Dermis blood vessel endothelial cell (primary cell): ENCODE measurements at regions not wholly inside any gene's neighbourhood (a gene's known extent, or its start where the extent isn't known, plus 50 kb on each side); places are given as distances from the start of the nearest gene placed in this dataset.

Source experiments
- DNase-seq: peaks from one replicate; pipeline ENCODE4 v3.0.0; 2010

DNA sequence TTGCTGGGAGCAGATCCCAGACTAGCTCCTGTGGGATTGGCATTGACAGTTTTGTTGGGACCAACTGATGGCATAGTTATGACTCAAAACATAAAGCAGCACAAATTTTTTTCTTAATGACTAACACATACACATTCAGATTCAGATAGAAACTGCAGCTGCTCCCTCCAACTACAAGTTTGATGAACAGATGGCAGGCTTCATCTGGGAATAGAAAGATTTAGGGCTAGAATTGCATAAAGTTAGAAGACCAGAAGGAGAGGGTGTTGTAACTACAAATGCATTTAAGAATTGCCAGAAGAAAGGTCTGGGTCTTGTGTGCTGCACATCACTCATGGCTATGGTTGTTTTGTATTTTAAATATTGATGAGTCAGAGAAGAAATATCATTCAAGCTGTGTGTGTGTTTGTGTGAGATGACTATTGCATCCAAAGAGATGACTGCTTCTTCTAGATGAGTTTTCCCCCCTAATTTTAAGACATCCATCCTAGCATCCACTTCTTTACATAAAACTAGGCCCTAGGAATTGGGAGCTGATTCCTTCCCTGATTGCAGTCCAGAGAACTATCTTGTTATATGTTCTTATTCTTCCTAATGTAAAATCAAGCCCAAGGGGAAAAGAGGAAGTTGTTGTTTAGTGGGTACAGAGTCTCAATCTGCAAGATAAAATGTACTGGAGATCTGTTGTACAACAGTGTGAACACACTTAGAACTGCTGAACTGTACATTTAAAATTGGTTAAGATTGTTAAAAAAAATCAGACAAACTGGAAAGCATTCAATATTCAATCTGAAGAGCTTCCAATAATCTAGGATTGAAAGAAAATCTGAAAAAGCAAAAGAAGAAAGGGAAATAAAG lies 175.1 kb downstream of the PARM1 start:
- no peak for DNase-seq

DNA sequence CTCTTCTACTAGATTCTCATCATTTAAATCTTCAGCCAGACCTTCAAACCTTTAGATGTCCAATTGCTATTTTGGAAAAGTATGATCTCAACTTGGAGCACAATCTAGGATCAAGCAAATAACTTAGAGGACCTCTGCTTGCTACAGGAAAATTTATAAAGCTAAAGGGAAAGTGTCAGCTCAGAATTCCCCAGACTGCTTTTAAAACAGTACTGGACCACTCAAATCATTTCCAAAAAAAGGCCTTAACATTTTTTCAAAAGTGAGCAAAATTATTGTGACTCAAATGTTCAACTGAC lies 169.8 kb downstream of the PARM1 start:
- DNase-seq = no peak

DNA sequence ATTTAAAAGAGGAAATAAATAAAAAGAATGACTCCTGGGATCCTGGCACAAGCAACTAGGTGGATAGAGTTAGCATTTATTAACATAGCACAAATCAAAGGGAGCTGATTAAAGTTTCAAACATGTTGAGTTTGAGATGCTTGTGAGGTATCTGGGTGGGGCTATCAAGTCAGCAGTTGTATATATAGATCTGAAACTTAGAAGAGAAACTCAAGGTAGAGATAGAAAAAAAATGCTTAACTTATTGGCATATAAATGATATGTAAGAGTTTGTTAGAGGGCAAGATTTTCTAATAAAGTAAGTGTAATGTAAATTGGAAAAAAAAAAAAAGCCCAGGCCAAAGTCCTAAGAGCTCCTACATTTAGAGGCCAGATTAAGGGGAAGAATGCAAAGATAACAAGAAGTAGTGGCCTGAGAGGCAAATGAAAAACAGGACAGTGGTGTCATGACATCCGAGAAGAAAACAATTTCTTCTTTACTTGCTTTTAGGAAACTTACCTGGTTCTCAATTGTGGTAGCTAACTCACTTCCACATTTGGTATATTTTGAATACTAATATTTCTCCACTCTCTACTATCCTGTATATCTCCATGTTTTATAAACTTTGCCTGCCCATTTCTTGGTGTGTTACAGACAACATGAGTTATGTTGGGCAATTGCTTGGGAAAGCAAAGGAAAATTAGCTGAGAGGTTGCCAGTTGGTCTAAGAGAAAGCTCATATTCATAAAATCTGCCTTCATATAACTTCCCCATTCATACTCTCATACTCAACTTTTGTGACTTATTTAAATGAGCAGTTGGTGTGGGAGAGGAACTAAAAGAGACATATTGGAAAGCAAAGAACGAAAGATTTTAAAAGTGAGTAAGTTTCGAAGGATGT lies 169.2 kb downstream of the PARM1 start:
- no peak for DNase-seq
